H9 (cell line): ENCODE measurements at regions not wholly inside any gene's neighbourhood (a gene's known extent, or its start where the extent isn't known, plus 50 kb on each side); places are given as distances from the start of the nearest gene placed in this dataset.

Experiments used
- DNase-seq: peaks from one replicate; pipeline ENCODE4 v3.0.0-alpha.2; 2017
- H2AFZ ChIP-seq: one replicate; pipeline ENCODE4 v1.6.1; 2013; ENCODE audit warnings: mild to moderate bottlenecking, low read length, control low read depth, moderate library complexity
- H2AK5ac ChIP-seq: 2 replicates; pipeline ENCODE4 v1.6.1; 2013; ENCODE audit warnings: low read length, control low read depth, mixed read lengths; ENCODE audit not compliant: insufficient read length
- H2BK120ac ChIP-seq: one replicate; pipeline ENCODE4 v1.6.1; 2013; ENCODE audit warnings: low read depth, mild to moderate bottlenecking, low read length, control low read depth, inconsistent platforms; ENCODE audit not compliant: poor library complexity, severe bottlenecking
- H2BK12ac ChIP-seq: 2 replicates; pipeline ENCODE4 v1.6.1; 2013; ENCODE audit warnings: low read length, control low read depth, mixed read lengths, low read depth; ENCODE audit not compliant: insufficient read length
- H2BK15ac ChIP-seq: 2 replicates; pipeline ENCODE4 v1.6.1; 2013; ENCODE audit warnings: low read depth, low read length, control low read depth
- H2BK20ac ChIP-seq: one replicate; pipeline ENCODE4 v1.6.1; 2013; ENCODE audit warnings: low read depth, mild to moderate bottlenecking, low read length, control low read depth, inconsistent platforms; ENCODE audit not compliant: poor library complexity, severe bottlenecking
- H2BK5ac ChIP-seq: 2 replicates; pipeline ENCODE4 v1.6.1; 2013; ENCODE audit warnings: low read length, control low read depth, mixed read lengths; ENCODE audit not compliant: insufficient read length
- H3K14ac ChIP-seq: 2 replicates; pipeline ENCODE4 v1.6.1; 2013; ENCODE audit warnings: low read length, control low read depth; ENCODE audit not compliant: insufficient read depth
- H3K18ac ChIP-seq: 2 replicates; pipeline ENCODE4 v1.6.1; 2013; ENCODE audit warnings: low read depth, mild to moderate bottlenecking, mixed read lengths, low read length, control low read depth; ENCODE audit not compliant: insufficient read length
- H3K23ac ChIP-seq: 2 replicates; pipeline ENCODE4 v1.6.1; 2013; ENCODE audit warnings: low read length, control low read depth, mixed read lengths, low read depth; ENCODE audit not compliant: insufficient read length
- H3K23me2 ChIP-seq: 2 replicates; pipeline ENCODE4 v1.6.1; 2013; ENCODE audit warnings: low read depth, mild to moderate bottlenecking, mixed read lengths, low read length, control low read depth; ENCODE audit not compliant: insufficient read length, poor library complexity, severe bottlenecking
- H3K27ac ChIP-seq: 2 replicates; pipeline ENCODE4 v1.5.1; 2013; ENCODE audit warnings: low read length, control low read depth, mixed read lengths, low read depth; ENCODE audit not compliant: insufficient read length
- H3K27me3 ChIP-seq: 2 replicates; pipeline ENCODE4 v1.6.1; 2013; ENCODE audit warnings: low read length, control low read depth, inconsistent platforms; ENCODE audit not compliant: insufficient read depth
- H3K4ac ChIP-seq: 2 replicates; pipeline ENCODE4 v1.6.1; 2013; ENCODE audit warnings: low read depth, mild to moderate bottlenecking, control low read depth, inconsistent platforms, low read length, moderate library complexity
- H3K4me1 ChIP-seq: 2 replicates; pipeline ENCODE4 v1.6.1; 2013; ENCODE audit warnings: low read length, control low read depth, inconsistent platforms; ENCODE audit not compliant: insufficient read depth
- H3K4me2 ChIP-seq: 2 replicates; pipeline ENCODE4 v1.6.1; 2013; ENCODE audit warnings: low read length, control low read depth, mixed read lengths; ENCODE audit not compliant: insufficient read length, insufficient read depth
- H3K56ac ChIP-seq: 2 replicates; pipeline ENCODE4 v1.6.1; 2013; ENCODE audit warnings: low read depth, mild to moderate bottlenecking, mixed read lengths, low read length, control low read depth; ENCODE audit not compliant: insufficient read length
- H3K79me1 ChIP-seq: 2 replicates; pipeline ENCODE4 v1.6.1; 2013; ENCODE audit warnings: low read depth, mild to moderate bottlenecking, moderate library complexity, low read length, control low read depth, inconsistent platforms; ENCODE audit not compliant: insufficient read depth, poor library complexity, severe bottlenecking
- H3K79me2 ChIP-seq: 2 replicates; pipeline ENCODE4 v1.6.1; 2013; ENCODE audit warnings: low read length, control low read depth, inconsistent platforms; ENCODE audit not compliant: insufficient read depth
- H3K9ac ChIP-seq: 2 replicates; pipeline ENCODE4 v1.6.1; 2013; ENCODE audit warnings: low read length, control low read depth, mixed read lengths; ENCODE audit not compliant: insufficient read length; ENCODE audit errors: extremely low read depth
- H3K9me3 ChIP-seq: one replicate; pipeline ENCODE4 v1.6.1; 2013; ENCODE audit warnings: low read depth, low read length, inconsistent platforms; ENCODE audit not compliant: control insufficient read depth
- H3T11ph ChIP-seq: one replicate; pipeline ENCODE4 v1.6.1; 2013; ENCODE audit warnings: mild to moderate bottlenecking, low read length, control low read depth, inconsistent platforms
- H4K20me1 ChIP-seq: one replicate; pipeline ENCODE4 v1.6.1; 2013; ENCODE audit not compliant: control insufficient read depth, insufficient read length, insufficient read depth
- H4K5ac ChIP-seq: 2 replicates; pipeline ENCODE4 v1.6.1; 2013; ENCODE audit warnings: low read depth, mild to moderate bottlenecking, mixed read lengths, low read length, control low read depth; ENCODE audit not compliant: insufficient read length
- H4K8ac ChIP-seq: replicated peaks from 2 replicates; pipeline ENCODE4 v1.6.1; 2013; ENCODE audit warnings: low read length, control low read depth, mixed read lengths, low read depth; ENCODE audit not compliant: insufficient read length
- H4K91ac ChIP-seq: 2 replicates; pipeline ENCODE4 v1.6.1; 2013; ENCODE audit warnings: low read depth, mild to moderate bottlenecking, moderate library complexity, mixed read lengths, low read length, control low read depth; ENCODE audit not compliant: insufficient read length
- H3K27ac Mint-ChIP-seq, 3 experiments: 2 replicates in 2 of 3; 3 replicates in 1 of 3; pipeline ENCODE4 v1.8.0; 2020 to 2021; ENCODE audit warnings: mixed read lengths in 3 of 3, mild to moderate bottlenecking in 1 of 3, moderate library complexity in 1 of 3
- H3K27me3 Mint-ChIP-seq: 2 replicates; pipeline ENCODE4 v1.8.0; 2021; ENCODE audit warnings: low read depth, mild to moderate bottlenecking, moderate library complexity, mixed read lengths
- H3K36me3 Mint-ChIP-seq, 3 experiments: 2 replicates in 2 of 3; 3 replicates in 1 of 3; pipeline ENCODE4 v1.8.0; 2020 to 2021; ENCODE audit warnings: low read depth in 3 of 3, mixed read lengths in 3 of 3; ENCODE audit not compliant: insufficient read depth in 1 of 3
- H3K4me1 Mint-ChIP-seq, 2 experiments: 2 replicates each; pipeline ENCODE4 v1.8.0; 2020; ENCODE audit warnings: mixed read lengths in 2 of 2
- H3K4me3 Mint-ChIP-seq, 2 experiments: 2 replicates in 1 of 2; 3 replicates in 1 of 2; pipeline ENCODE4 v1.8.0; 2020 to 2021; ENCODE audit warnings: mild to moderate bottlenecking in 2 of 2, mixed read lengths in 2 of 2, moderate library complexity in 1 of 2
- H3K9me3 Mint-ChIP-seq, 2 experiments: 2 replicates in 1 of 2; 3 replicates in 1 of 2; pipeline ENCODE4 v1.8.0; 2020; ENCODE audit warnings: mild to moderate bottlenecking in 2 of 2, mixed read lengths in 2 of 2, moderate library complexity in 1 of 2
- WGBS: extraction: QIAGEN DNeasy Blood & Tissue Kit; methylation state at CpG from one replicate; pipeline ENCODE4 v1.1.7; 2013; ENCODE audit warnings: missing lambda C conversion rate, low lambda C conversion rate, mixed read lengths; ENCODE audit not compliant: insufficient read length; ENCODE audit errors: extremely low coverage; 5-methylcytosine and 5-hydroxymethylcytosine counted together
- TF ChIP-seq, protein P1 (sequence below): fragments of 200-600 bp; sonication (generic); conservative IDR thresholded peaks from 3 replicates; pipeline ENCODE4 v1.8.0; 2021; ENCODE audit warnings: antibody characterized with exemption, mild to moderate bottlenecking

DNA sequence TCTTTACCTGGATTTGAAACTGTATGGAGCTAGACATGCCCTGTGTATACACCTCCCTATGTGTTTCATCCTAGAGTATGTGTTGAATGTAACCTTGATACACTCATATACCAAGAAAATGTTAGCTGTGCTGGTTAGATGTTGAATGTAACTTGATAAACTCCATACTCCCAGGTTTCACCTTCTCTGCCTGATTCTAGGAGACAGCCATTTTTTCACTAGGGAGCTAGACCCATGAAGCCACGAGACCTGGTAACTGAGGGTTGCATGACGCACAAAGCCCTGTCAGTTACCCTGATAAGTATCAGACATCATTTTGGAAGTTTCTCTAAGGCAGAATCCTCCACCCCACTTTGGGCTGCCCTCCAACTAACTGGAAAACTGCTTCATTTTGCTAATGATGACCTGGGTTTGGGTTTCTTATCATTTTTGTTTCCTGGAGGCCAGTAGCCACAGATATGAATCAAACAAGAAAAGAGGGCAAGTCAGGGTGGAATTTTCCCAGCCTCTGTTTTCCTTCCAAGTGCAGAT, 478.5 kb upstream of the KIF2A start:
- no peak overlapping the region for H2AK5ac ChIP-seq
- Mint-ChIP-seq H3K36me3 (no peaks in the 10 kb centered on the region), H3K4me1 (peaks cover 9 to 11% of the 10 kb centered on the region in 2 experiments), H3K4me3 (no peak overlapping the region), H3K27ac (no peak overlapping the region), H3K9me3 (no peaks in the 10 kb centered on the region), H3K27me3 (no peaks in the 10 kb centered on the region)
- no peak overlapping the region for H4K8ac ChIP-seq
- no peak for DNase-seq
- no peak overlapping the region for H3K4ac ChIP-seq
- no peak overlapping the region for H3K18ac ChIP-seq
- WGBS = no CpG with 5 or more reads among the region's 2 CpGs
- H3K23me2 ChIP-seq = no peaks in the 10 kb centered on the region
- H3K23ac ChIP-seq = no peak overlapping the region
- no peak overlapping the region for H3K9ac ChIP-seq
- no peaks in the 10 kb centered on the region for H3K9me3 ChIP-seq
- H3K56ac ChIP-seq = no peak overlapping the region
- no peaks in the 10 kb centered on the region for H4K20me1 ChIP-seq
- H2BK120ac ChIP-seq = no peak overlapping the region
- H3K79me2 ChIP-seq = no peaks in the 10 kb centered on the region
- H3K4me1 ChIP-seq = no peaks in the 10 kb centered on the region
- H3K27ac ChIP-seq = no peak overlapping the region
- H2BK15ac ChIP-seq = no peak overlapping the region
- H3K27me3 ChIP-seq = no peaks in the 10 kb centered on the region
- no peak overlapping the region for H3K4me2 ChIP-seq
- no peak overlapping the region for H3K14ac ChIP-seq
- no peak overlapping the region for H2BK5ac ChIP-seq
- H2BK20ac ChIP-seq = no peak overlapping the region
- H3K79me1 ChIP-seq = no peaks in the 10 kb centered on the region
- no peak overlapping the region for H4K5ac ChIP-seq
- no peak overlapping the region for H2BK12ac ChIP-seq
- TF ChIP-seq, protein P1, sequence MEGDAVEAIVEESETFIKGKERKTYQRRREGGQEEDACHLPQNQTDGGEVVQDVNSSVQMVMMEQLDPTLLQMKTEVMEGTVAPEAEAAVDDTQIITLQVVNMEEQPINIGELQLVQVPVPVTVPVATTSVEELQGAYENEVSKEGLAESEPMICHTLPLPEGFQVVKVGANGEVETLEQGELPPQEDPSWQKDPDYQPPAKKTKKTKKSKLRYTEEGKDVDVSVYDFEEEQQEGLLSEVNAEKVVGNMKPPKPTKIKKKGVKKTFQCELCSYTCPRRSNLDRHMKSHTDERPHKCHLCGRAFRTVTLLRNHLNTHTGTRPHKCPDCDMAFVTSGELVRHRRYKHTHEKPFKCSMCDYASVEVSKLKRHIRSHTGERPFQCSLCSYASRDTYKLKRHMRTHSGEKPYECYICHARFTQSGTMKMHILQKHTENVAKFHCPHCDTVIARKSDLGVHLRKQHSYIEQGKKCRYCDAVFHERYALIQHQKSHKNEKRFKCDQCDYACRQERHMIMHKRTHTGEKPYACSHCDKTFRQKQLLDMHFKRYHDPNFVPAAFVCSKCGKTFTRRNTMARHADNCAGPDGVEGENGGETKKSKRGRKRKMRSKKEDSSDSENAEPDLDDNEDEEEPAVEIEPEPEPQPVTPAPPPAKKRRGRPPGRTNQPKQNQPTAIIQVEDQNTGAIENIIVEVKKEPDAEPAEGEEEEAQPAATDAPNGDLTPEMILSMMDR = no peak
- H2AFZ ChIP-seq = no peak overlapping the region
- H3T11ph ChIP-seq = no peak overlapping the region
- no peak overlapping the region for H4K91ac ChIP-seq
